BE2C (cell line): ENCODE measurements at regions not wholly inside any gene's neighbourhood (a gene's known extent, or its start where the extent isn't known, plus 50 kb on each side); places are given as distances from the start of the nearest gene placed in this dataset.

Source experiments
- DNase-seq: peaks from one replicate; pipeline ENCODE4 v3.0.0-alpha.2; 2020
- H3K27me3 ChIP-seq: fragments of 250-450 bp; sonication (Bioruptor Pico); 2 replicates; pipeline ENCODE4 v1.5.1; 2020; ENCODE audit warnings: mild to moderate bottlenecking
- H3K36me3 ChIP-seq: fragments of 250-450 bp; sonication (Bioruptor Pico); 2 replicates; pipeline ENCODE4 v1.5.1; 2020; ENCODE audit warnings: mild to moderate bottlenecking
- H3K4me1 ChIP-seq: fragments of 250-450 bp; sonication (Bioruptor Pico); 2 replicates; pipeline ENCODE4 v1.5.1; 2020
- H3K4me3 ChIP-seq: 2 replicates; pipeline ENCODE4 v1.5.1; 2011; ENCODE audit warnings: low read depth, low read length
- H3K9me3 ChIP-seq: fragments of 250-450 bp; sonication (Bioruptor Pico); 2 replicates; pipeline ENCODE4 v1.5.1; 2020
- CTCF ChIP-seq: IDR thresholded peaks from 2 replicates; pipeline ENCODE4 v1.5.1; 2012; ENCODE audit warnings: mild to moderate bottlenecking, low read depth, low read length

- Histone ChIP-seq H3K4me3 (no peak overlapping the region), H3K36me3 (no peaks in the 10 kb centered on the region), H3K27me3 (no peaks in the 10 kb centered on the region), H3K4me1 (no peaks in the 10 kb centered on the region), H3K9me3 (no peaks in the 10 kb centered on the region)
- no peak for TF ChIP-seq CTCF
- DNase-seq = no peak
Observed at GRCh38 chr6:16832043-16832567, 70.8 kb upstream of the ATXN1 start.

- no peak for DNase-seq
- no peaks in the 10 kb centered on the region for H3K4me1 ChIP-seq
- no peak overlapping the region for H3K4me3 ChIP-seq
- no peak for TF ChIP-seq CTCF
- H3K27me3 ChIP-seq = no peaks in the 10 kb centered on the region
- H3K36me3 ChIP-seq = no peaks in the 10 kb centered on the region
- no peaks in the 10 kb centered on the region for H3K9me3 ChIP-seq
Observed at GRCh38 chr6:16831136-16831535, 69.9 kb upstream of the ATXN1 start.

GRCh38 chr6:16828058-16828457 is 66.8 kb upstream of the ATXN1 start:
- Histone ChIP-seq H3K4me3 (no peak overlapping the region), H3K27me3 (no peaks in the 10 kb centered on the region), H3K9me3 (no peaks in the 10 kb centered on the region), H3K36me3 (no peaks in the 10 kb centered on the region), H3K4me1 (no peaks in the 10 kb centered on the region)
- DNase-seq = no peak
- TF ChIP-seq CTCF = no peak

- H3K4me3 ChIP-seq = no peak overlapping the region
- H3K36me3 ChIP-seq = no peaks in the 10 kb centered on the region
- H3K9me3 ChIP-seq = no peaks in the 10 kb centered on the region
- no peaks in the 10 kb centered on the region for H3K27me3 ChIP-seq
- no peak for TF ChIP-seq CTCF
- no peak for DNase-seq
- H3K4me1 ChIP-seq = no peaks in the 10 kb centered on the region
Observed at GRCh38 chr6:16827627-16828026, 66.4 kb upstream of the ATXN1 start.

GRCh38 chr6:16825784-16826183 is 64.5 kb upstream of the ATXN1 start:
- no peak for TF ChIP-seq CTCF
- no peak for DNase-seq
- H3K27me3 ChIP-seq = no peaks in the 10 kb centered on the region
- H3K4me3 ChIP-seq = no peak overlapping the region
- no peaks in the 10 kb centered on the region for H3K36me3 ChIP-seq
- H3K9me3 ChIP-seq = no peaks in the 10 kb centered on the region
- no peaks in the 10 kb centered on the region for H3K4me1 ChIP-seq

- Histone ChIP-seq H3K27me3 (no peaks in the 10 kb centered on the region), H3K4me3 (no peak overlapping the region), H3K36me3 (no peaks in the 10 kb centered on the region), H3K9me3 (no peaks in the 10 kb centered on the region), H3K4me1 (no peaks in the 10 kb centered on the region)
- no peak for DNase-seq
- no peak for TF ChIP-seq CTCF
Observed at GRCh38 chr6:16824845-16825685, 63.8 kb upstream of the ATXN1 start.
